SK-N-MC (cell line): ENCODE measurements at regions not wholly inside any gene's neighbourhood (a gene's known extent, or its start where the extent isn't known, plus 50 kb on each side); places are given as distances from the start of the nearest gene placed in this dataset.

ENCODE experiments used
- EZH2 ChIP-seq: fragments of 200-600 bp; sonication (generic); IDR thresholded peaks from one replicate; pipeline ENCODE4 v1.6.1; 2017; ENCODE audit warnings: antibody characterized with exemption
- FOXP2 ChIP-seq: optimal IDR thresholded peaks from 2 replicates; pipeline ENCODE3; 2011; ENCODE audit warnings: mild to moderate bottlenecking, moderate library complexity; ENCODE audit not compliant: insufficient read depth; ENCODE audit errors: extremely low read length, control extremely low read depth
- POLR2AphosphoS5 ChIP-seq: IDR thresholded peaks from 2 replicates; pipeline ENCODE4 v1.6.1; 2012; ENCODE audit warnings: mild to moderate bottlenecking, low read depth, low read length, borderline replicate concordance

DNA sequence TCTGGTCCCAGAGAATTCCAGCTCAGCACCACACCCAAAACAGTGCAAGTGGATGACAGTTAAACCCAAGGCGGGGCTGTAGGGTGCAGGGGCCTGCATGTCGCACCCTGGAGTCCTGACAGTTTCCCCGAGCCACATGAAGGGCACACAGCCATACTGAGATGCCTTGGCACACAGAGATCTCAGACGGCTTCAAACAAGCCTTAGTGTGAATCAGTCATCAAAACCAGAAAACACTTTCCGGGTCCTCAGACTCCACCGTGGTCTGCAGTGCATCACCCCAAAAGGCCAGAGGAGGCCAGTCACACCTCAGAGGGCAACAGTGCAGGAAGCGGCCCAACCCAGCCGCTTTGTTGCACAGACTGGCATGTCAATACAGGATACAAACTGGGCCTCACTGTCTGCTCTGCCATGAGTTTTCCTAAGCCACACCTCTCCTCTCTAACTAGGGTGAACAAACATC, 64.6 kb upstream of the ENPP6 start:
- TF ChIP-seq EZH2 (no peak), POLR2AphosphoS5 (no peak), FOXP2 (no peak)
